ENCODE measurements at regions not wholly inside any gene's neighbourhood (a gene's known extent, or its start where the extent isn't known, plus 50 kb on each side); places are given as distances from the start of the nearest gene placed in this dataset.

GRCh38 chr1:219731771-219732170 is 118.9 kb upstream of the ZC3H11B start:
- CTCF ChIA-PET: no interaction called here
- TF ChIP-seq ZNF707 (tag by site-specific recombination; IDR thresholded peaks at IDR 0.05) (no peak), ZNF623 (tag by site-specific recombination; IDR thresholded peaks at IDR 0.05) (no peak), MZF1 (tag by site-specific recombination; IDR thresholded peaks at IDR 0.05; ENCODE audit: borderline replicate concordance) (no peak), ZNF48 (tag by site-specific recombination; IDR thresholded peaks at IDR 0.05) (no peak), ZNF677 (tag by site-specific recombination; IDR thresholded peaks at IDR 0.05) (no peak), ZNF785 (tag by site-specific recombination; IDR thresholded peaks at IDR 0.05) (no peak), ZNF175 (tag by site-specific recombination; IDR thresholded peaks at IDR 0.05) (no peak), ZNF514 (tag by site-specific recombination; IDR thresholded peaks at IDR 0.05) (no peak), ZEB2 (tag by site-specific recombination; IDR thresholded peaks at IDR 0.05) (no peak), ZBTB20 (tag by site-specific recombination; IDR thresholded peaks at IDR 0.05) (no peak), ZNF274 (IDR thresholded peaks at IDR 0.05; ENCODE audit: low read length) (no peak), ZNF274 (tag by site-specific recombination; IDR thresholded peaks at IDR 0.05; ENCODE audit: borderline replicate concordance) (no peak), ZNF202 (tag by site-specific recombination; IDR thresholded peaks at IDR 0.05; ENCODE audit: borderline replicate concordance) (no peak), KLF16 (tag by site-specific recombination; IDR thresholded peaks at IDR 0.05) (no peak)
- POLR2A ChIA-PET: interaction anchor here (0.8 kb wide), 1 partner anchor 13 kb away, joined by 3 read pairs; no protein-coding TSS in a partner anchor
- H3K36me3 ChIP-seq (ENCODE audit: control insufficient read depth in 2 of 2, insufficient read depth in 1 of 2, low read length in 2 of 2): no peaks in the 10 kb centered on the region
- H3K4me3 ChIP-seq (ENCODE audit: low read depth, low read length): no peak overlapping the region
- no peaks in the 10 kb centered on the region for H3K4me1 ChIP-seq (ENCODE audit: control insufficient read depth, insufficient read depth, low read length)
- H3K27ac ChIP-seq (ENCODE audit: extremely low read depth, low read depth, low read length): no peak overlapping the region
- no peaks in the 10 kb centered on the region for H3K9me3 ChIP-seq (ENCODE audit: control insufficient read depth, insufficient read depth, low read depth, low read length)

- Histone ChIP-seq H3K4me3 (ENCODE audit: low read depth, low read length) (no peak overlapping the region), H3K27ac (ENCODE audit: extremely low read depth, low read depth, low read length) (no peak overlapping the region), H3K9me3 (ENCODE audit: control insufficient read depth, insufficient read depth, low read depth, low read length) (no peaks in the 10 kb centered on the region), H3K4me1 (ENCODE audit: control insufficient read depth, insufficient read depth, low read length) (no peaks in the 10 kb centered on the region), H3K36me3 (ENCODE audit: control insufficient read depth in 2 of 2, insufficient read depth in 1 of 2, low read length in 2 of 2) (no peaks in the 10 kb centered on the region)
- ChIA-PET POLR2A (no interaction called here), CTCF (no interaction called here)
- TF ChIP-seq ZNF416 (tag by site-specific recombination; IDR thresholded peaks at IDR 0.05): no peak
- TF ChIP-seq ZNF112 (tag by site-specific recombination; IDR thresholded peaks at IDR 0.05): no peak
- TF ChIP-seq ATF2 (tag by site-specific recombination; IDR thresholded peaks at IDR 0.05; ENCODE audit: low read depth): no peak
- no peak for TF ChIP-seq ZNF423 (tag by site-specific recombination; IDR thresholded peaks at IDR 0.05)
- TF ChIP-seq ZNF544 (tag by site-specific recombination; IDR thresholded peaks at IDR 0.05): no peak
- TF ChIP-seq ZNF677 (tag by site-specific recombination; IDR thresholded peaks at IDR 0.05): no peak
- TF ChIP-seq ZNF354C (tag by site-specific recombination; IDR thresholded peaks at IDR 0.05; ENCODE audit: borderline replicate concordance, low read depth): no peak
- no peak for TF ChIP-seq ZNF449 (tag by site-specific recombination; IDR thresholded peaks at IDR 0.05)
- no peak for TF ChIP-seq ZNF10 (tag by site-specific recombination; IDR thresholded peaks at IDR 0.05)
- no peak for TF ChIP-seq ZNF777 (tag by site-specific recombination; IDR thresholded peaks at IDR 0.05; ENCODE audit: borderline replicate concordance)
- TF ChIP-seq ZBTB8A (tag by site-specific recombination; IDR thresholded peaks at IDR 0.05): no peak
- TF ChIP-seq ZNF280D (tag by site-specific recombination; IDR thresholded peaks at IDR 0.05): 0 out of 2 replicates have a peak, but pooled peaks have one; percentile 7
- no peak for TF ChIP-seq ZNF558 (tag by site-specific recombination; IDR thresholded peaks at IDR 0.05)
- no peak for TF ChIP-seq ZNF660 (tag by site-specific recombination; IDR thresholded peaks at IDR 0.05)
- no peak for TF ChIP-seq ZSCAN5A (tag by site-specific recombination; IDR thresholded peaks at IDR 0.05)
- no peak for TF ChIP-seq ZBTB7A (tag by site-specific recombination; IDR thresholded peaks at IDR 0.05; ENCODE audit: low read depth)
Measured at GRCh38 chr1:219726480-219727272, 113.8 kb upstream of the ZC3H11B start.
